ENCODE measurements at regions not wholly inside any gene's neighbourhood (a gene's known extent, or its start where the extent isn't known, plus 50 kb on each side); places are given as distances from the start of the nearest gene placed in this dataset.

GRCh38 chr6:40805336-40805735, 218.2 kb upstream of the LRFN2 start:
- no peak overlapping the region for H3K4me3 ChIP-seq

GRCh38 chr6:40804905-40805304, 217.7 kb upstream of the LRFN2 start:
- Histone ChIP-seq H3K27me3 (no peaks in the 10 kb centered on the region), H3K36me3 (no peaks in the 10 kb centered on the region)
- no peak for DNase-seq

More at GRCh38 chr6:40805336-40805735, 218.2 kb upstream of the LRFN2 start:
- no peak for DNase-seq
- Histone ChIP-seq H3K36me3 (no peaks in the 10 kb centered on the region), H3K9me3 (no peaks in the 10 kb centered on the region), H3K27me3 (no peaks in the 10 kb centered on the region)

GRCh38 chr6:40803897-40804702, 216.9 kb upstream of the LRFN2 start:
- Histone ChIP-seq H3K4me3 (no peak overlapping the region), H3K36me3 (no peaks in the 10 kb centered on the region), H3K9me3 (no peaks in the 10 kb centered on the region), H3K27me3 (no peaks in the 10 kb centered on the region)
- DNase-seq: no peak

More at GRCh38 chr6:40804905-40805304, 217.7 kb upstream of the LRFN2 start:
- Histone ChIP-seq H3K9me3 (no peaks in the 10 kb centered on the region), H3K4me3 (no peak overlapping the region)

DNA sequence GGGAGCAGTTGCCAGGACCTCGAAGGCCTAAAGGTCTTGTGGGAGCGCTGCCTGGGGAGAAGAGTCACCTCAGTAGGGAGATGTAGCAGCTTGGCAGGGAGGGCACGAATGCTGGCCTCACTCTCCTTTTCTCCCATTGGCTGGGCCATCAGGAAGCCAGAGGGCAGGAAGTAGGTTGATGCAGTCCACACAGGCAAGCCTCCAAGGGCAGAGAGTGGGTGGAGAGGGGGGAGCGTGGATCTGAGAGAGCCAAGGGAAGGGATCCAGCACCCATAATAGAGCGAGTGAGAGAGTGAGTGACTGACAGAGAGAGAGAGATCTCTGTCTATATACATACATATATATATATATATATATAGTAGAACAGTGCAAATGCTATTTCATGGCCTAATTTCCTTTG, 215.3 kb upstream of the LRFN2 start:
- no peaks in the 10 kb centered on the region for H3K27me3 ChIP-seq
- no peaks in the 10 kb centered on the region for H3K36me3 ChIP-seq

GRCh38 chr6:40799296-40800140, 212.4 kb upstream of the LRFN2 start:
- no peaks in the 10 kb centered on the region for H3K9me3 ChIP-seq
- no peak overlapping the region for H3K4me3 ChIP-seq
- no peaks in the 10 kb centered on the region for H3K27me3 ChIP-seq
- no peak for DNase-seq
- no peaks in the 10 kb centered on the region for H3K36me3 ChIP-seq

More for the DNA sequence above, 215.3 kb upstream of the LRFN2 start:
- DNase-seq: peak; percentile 40
- H3K9me3 ChIP-seq: no peaks in the 10 kb centered on the region
- no peak overlapping the region for H3K4me3 ChIP-seq

DNA sequence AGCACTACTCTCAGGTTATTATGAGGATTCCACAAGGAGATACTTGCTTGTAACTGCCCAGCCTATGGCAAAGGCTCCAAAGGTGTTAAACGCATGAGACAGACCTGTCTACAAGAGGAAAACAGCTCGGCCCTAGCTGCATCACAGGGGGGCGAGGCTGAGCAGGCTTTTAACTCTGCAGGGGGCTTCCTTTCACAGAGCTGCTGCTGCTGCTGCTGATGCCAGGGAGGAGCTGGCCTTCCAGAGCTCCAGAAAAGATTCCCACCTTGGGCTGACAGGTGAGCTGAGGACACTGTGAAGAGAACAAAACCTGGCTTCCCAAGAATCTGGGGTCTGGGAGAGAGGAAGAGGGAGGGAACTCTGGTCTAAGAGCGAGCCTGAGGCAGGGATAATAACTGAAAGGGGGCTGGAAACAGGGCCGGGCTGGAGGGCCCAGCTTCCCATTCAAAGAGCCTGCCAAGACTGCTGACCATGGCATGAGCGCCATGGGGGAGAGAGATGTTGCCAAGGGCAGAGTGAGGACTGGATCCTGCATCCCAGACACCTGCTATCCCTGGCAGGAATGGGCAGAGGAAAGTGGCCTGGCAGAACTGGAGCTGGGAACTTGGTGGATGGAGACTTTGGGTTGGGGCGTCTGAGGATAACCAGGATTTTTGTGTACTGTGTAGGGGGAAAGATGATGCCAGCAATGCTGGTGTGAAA, 211.1 kb upstream of the LRFN2 start:
- DNase-seq: no peak
- no peak overlapping the region for H3K4me3 ChIP-seq
- no peaks in the 10 kb centered on the region for H3K27me3 ChIP-seq
- no peaks in the 10 kb centered on the region for H3K9me3 ChIP-seq
- H3K36me3 ChIP-seq: no peaks in the 10 kb centered on the region

GRCh38 chr6:40796260-40797221, 209.4 kb upstream of the LRFN2 start:
- H3K27me3 ChIP-seq: no peaks in the 10 kb centered on the region
- H3K4me3 ChIP-seq: no peak overlapping the region
- peak; percentile 31 for DNase-seq
- no peaks in the 10 kb centered on the region for H3K36me3 ChIP-seq
- no peaks in the 10 kb centered on the region for H3K9me3 ChIP-seq

DNA sequence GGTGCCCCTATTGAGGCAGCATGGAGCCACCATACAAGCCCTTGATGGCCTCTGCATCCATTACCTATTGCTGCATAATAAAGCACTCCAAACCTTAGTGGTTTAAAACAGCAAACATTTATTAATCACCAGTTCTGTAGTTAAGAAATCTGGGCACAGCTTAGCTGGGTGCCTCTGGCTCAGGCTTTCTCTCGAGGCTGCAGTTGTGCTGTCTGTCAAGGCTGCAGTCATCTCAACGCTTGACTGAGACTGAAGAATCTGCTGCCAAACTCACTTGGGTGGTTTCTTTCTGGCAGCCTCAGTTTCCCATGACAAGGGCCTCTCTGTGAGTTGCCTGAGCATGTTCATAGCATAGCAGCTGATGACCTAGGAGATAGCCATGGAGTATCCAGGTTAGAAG, 207.4 kb upstream of the LRFN2 start:
- H3K27me3 ChIP-seq: no peaks in the 10 kb centered on the region
- DNase-seq: no peak
- no peaks in the 10 kb centered on the region for H3K9me3 ChIP-seq
- no peak overlapping the region for H3K4me3 ChIP-seq
- H3K36me3 ChIP-seq: no peaks in the 10 kb centered on the region

- H3K4me3 ChIP-seq: no peak overlapping the region
- H3K27me3 ChIP-seq: no peaks in the 10 kb centered on the region
- H3K36me3 ChIP-seq: no peaks in the 10 kb centered on the region
- no peak for DNase-seq
- no peaks in the 10 kb centered on the region for H3K9me3 ChIP-seq
Observed at GRCh38 chr6:40792183-40792582, 205.0 kb upstream of the LRFN2 start.

GRCh38 chr6:40791004-40791403, 203.8 kb upstream of the LRFN2 start:
- Histone ChIP-seq H3K9me3 (no peaks in the 10 kb centered on the region), H3K27me3 (no peaks in the 10 kb centered on the region), H3K4me3 (no peak overlapping the region), H3K36me3 (no peaks in the 10 kb centered on the region)
- DNase-seq: no peak

DNA sequence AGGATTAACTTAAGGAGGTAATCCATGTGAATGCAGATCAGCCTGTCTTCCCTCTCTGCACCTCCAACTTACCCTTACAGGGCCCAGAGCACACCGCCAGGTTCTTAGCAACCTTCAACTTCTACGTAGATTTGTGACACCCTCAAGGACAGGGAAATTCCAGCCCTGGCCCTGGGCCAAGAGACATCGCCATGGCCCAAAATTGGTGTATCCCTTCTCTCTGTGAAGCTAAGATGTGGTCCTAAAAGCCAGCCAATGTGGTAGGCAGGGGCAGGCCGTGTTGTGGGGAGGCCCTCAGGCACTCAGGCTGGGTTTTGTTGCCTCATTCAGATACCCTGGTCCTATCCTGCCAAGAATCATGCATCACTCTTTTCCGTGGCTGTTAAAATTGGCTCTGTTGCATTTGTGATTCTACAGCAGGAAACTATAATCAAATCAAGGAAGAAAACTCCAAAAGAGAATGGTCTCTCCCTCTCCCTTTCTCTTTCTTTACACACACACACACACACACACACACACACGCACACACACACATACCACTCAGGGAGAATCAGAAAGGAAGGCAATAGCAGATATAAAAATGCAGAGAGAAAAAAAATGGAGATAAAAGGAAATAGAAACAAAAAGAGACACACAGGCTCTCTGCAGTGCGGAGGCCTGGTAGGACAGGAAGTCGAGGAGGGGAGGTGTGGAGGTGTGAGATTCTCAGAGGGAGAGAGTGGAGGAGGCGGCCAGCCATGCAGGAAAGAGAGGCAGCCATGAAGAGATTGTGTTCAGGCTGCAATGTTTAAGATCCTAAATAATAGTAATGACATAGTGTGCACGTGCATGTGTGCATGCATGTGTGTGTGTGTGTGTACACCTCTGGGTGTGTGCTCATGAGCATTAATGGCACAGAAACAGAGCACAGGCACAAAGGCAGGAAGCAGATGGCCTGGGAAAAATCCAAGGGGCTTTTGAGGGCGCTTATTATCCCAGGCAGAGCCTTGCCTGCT, 201.8 kb upstream of the LRFN2 start:
- DNase-seq: peak; percentile 53
- H3K4me3 ChIP-seq: no peak overlapping the region
- no peaks in the 10 kb centered on the region for H3K9me3 ChIP-seq
- H3K27me3 ChIP-seq: no peaks in the 10 kb centered on the region
- no peaks in the 10 kb centered on the region for H3K36me3 ChIP-seq

DNA sequence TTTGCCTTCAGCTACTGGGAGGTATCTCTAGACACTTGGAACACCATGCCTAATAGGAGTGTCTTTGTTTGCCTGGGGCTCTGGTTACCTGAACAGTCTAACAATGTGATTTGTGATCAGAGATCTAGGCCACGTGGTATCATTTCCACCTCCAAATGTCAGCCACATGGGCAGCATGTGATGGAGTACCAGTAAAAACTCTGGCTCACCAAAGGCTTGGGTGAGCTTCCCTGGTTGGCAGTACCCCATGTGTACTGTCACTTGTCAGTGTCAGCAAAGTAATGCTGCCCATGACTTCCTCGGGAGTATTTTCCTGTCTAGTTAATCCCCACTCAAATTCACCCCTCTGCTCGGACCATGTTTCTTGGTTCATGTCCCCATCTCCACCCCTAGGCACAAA, 195.2 kb upstream of the LRFN2 start:
- H3K36me3 ChIP-seq: no peaks in the 10 kb centered on the region
- no peaks in the 10 kb centered on the region for H3K27me3 ChIP-seq
- no peaks in the 10 kb centered on the region for H3K9me3 ChIP-seq
- DNase-seq: no peak
- no peak overlapping the region for H3K4me3 ChIP-seq

GRCh38 chr6:40780637-40781036, 193.5 kb upstream of the LRFN2 start:
- H3K36me3 ChIP-seq: no peaks in the 10 kb centered on the region
- H3K27me3 ChIP-seq: no peaks in the 10 kb centered on the region
- no peak overlapping the region for H3K4me3 ChIP-seq
- no peaks in the 10 kb centered on the region for H3K9me3 ChIP-seq
- no peak for DNase-seq

DNA sequence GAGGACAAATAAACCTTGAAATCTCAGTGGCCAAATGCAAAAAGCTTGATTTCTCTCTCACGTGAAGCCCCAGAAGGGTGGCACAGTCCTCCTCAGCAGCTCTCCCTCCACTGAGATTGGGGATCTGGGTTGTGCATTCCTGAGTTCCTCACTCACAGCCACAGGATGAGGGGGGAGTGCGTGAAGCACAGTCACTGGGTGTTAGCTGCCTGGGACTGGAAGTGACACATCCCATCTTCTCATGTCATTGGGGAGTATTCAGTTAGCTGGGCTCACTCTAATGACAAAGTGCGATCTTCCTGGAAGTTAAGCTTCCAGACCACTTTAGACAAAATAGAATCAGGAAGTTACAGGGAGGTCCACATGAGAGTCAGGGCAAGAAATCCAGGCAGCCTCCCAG, 192.2 kb upstream of the LRFN2 start:
- Histone ChIP-seq H3K27me3 (no peaks in the 10 kb centered on the region), H3K4me3 (no peak overlapping the region), H3K36me3 (no peaks in the 10 kb centered on the region), H3K9me3 (no peaks in the 10 kb centered on the region)
- peak; percentile 63 for DNase-seq

DNA sequence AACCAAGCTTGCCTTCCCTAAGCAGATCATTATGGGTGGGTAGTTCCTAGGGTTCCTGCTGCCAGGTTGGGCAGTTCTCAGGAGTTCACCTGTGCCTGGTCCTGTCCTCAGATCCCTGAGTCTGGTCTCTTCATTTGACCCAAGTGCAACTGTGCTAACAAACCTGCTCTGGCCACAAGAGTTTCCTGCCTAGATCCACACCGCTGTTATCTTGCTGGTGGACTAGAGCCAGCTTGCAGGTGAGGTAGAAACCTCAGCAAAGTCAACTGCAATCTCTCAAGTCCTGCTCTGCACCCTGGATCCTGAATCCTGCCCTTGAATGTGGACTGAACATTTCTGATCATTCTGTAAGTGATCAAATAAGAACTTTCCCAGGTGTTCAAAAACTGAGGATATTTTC, 191.8 kb upstream of the LRFN2 start:
- no peak overlapping the region for H3K4me3 ChIP-seq
- DNase-seq: no peak
- H3K36me3 ChIP-seq: no peaks in the 10 kb centered on the region
- H3K27me3 ChIP-seq: no peaks in the 10 kb centered on the region
- H3K9me3 ChIP-seq: no peaks in the 10 kb centered on the region

Measured in MG63 (cell line).